ENCODE measurements at regions not wholly inside any gene's neighbourhood (a gene's known extent, or its start where the extent isn't known, plus 50 kb on each side); places are given as distances from the start of the nearest gene placed in this dataset.
"Not testable (repeated sequence)": the region's sequence is repeated elsewhere in the genome, so short reads cannot be mapped to it uniquely, and the experiment has no call there.

DNA sequence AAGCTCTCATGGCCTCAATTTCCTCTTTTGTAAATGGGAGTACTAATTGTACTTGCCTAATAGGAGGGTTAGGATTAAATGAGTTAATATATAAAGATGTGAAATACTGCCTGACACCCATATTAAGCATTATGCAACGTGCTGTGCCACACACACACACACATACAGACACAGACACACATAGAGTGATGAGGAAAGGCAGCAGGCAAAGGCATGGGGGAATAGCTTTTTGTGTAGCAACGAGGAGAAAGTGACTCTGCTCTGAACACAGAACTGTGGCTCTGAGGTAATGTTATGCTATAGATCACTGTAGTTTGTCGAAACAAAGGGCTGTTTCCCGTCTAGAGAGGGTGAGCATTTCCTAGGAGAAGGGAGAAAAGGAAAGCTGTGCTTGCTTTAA lies 233.3 kb upstream of the SLCO3A1 start:
- DNase-seq (ENCODE audit: low read depth), result no peak

DNA sequence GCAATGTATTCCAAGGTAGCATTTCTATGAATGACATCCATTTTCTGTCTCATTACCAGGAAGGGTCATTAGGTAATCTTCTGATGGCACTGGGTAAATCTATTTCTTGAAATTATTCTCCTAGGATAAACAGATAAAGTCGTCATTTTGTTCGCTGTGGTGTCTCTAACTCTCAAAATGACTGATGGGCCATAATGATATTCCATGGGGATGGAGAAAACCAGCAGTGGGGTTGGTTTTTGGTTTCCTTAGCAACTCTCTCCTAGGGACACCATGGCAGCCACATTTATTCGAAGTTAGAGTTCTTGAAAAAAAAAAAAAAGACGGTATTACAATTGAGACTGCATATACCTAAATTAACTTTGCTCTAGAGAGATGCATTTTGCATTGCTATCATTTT lies 231.3 kb upstream of the SLCO3A1 start:
- no peak for DNase-seq (ENCODE audit: low read depth)

DNA sequence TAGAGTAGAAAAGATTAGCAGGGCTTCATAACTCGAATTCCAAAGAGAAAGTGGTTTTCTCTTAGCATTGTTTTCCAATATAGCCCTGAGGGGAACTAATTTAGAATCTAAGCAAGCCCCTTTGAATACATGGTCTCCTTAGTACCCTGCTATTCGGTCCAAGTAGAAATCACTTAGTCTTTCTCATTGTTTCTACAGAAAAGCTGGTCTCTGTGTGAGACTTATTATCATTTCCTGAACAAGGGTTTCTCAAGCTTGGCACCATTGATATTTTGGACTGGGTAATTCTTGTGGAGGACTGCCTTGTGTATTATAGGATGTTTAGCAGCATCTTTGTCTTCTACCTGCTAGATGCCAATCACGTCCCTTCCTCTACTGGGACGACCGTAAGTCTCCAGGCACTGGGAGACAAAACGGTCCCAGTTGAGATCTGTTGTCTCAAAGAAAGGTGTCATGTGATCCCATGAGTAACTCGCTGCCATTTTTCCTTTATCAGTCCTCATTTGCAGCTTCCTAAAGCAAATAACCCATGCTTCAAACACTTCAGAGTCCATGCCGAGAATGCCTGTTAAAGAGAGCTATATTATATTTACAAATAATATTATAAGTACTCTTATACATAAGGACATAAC lies 230.7 kb upstream of the SLCO3A1 start:
- no peak for DNase-seq (ENCODE audit: low read depth)

DNA sequence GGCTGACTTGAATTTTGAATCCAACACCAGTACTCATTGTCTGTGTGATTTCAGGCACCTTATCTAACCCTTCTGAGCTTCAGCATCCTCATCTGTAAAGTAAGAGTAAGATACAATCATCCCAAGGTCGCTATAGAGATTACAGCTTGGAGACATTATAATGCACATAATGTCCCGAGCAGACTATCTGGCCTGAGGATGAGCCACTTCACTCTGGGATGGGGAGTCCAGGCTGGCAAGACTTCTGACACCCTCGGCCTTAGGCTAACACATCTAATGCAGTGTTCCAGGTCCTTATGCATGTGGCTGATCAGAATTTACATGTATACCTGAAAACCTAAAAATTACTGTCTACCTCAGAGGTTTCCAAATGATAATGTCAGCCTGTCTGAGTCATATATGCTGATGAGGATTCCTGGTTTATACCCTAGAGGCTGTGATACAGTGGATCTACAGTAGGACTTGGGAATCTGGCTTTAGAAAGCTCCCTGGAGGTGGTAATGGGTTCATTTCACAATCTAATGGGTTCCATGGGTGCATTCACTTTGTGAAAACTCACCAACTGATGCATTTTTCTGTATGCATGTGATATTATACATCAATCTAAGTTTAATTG lies 229.0 kb upstream of the SLCO3A1 start:
- DNase-seq (ENCODE audit: low read depth), result no peak

DNA sequence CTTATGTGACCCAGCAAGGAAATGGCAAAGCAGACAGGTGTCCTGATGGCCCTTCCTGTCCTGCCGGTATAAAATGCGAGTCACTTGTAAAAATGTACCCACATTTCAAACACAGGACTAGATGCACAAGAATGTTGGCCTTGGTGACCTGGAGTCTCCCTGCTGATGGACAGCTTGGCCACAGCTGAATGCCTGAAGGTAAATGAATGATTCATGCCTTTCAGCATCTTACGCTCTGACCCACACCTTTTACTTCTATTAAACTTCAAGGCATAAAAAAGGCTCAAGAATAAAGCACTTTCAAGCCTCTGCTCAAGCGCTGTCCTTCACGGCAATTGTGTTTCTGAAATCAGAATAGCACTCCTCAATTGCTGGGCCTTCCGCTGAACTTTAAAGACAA lies 228.0 kb upstream of the SLCO3A1 start:
- DNase-seq (ENCODE audit: low read depth), result no peak

DNA sequence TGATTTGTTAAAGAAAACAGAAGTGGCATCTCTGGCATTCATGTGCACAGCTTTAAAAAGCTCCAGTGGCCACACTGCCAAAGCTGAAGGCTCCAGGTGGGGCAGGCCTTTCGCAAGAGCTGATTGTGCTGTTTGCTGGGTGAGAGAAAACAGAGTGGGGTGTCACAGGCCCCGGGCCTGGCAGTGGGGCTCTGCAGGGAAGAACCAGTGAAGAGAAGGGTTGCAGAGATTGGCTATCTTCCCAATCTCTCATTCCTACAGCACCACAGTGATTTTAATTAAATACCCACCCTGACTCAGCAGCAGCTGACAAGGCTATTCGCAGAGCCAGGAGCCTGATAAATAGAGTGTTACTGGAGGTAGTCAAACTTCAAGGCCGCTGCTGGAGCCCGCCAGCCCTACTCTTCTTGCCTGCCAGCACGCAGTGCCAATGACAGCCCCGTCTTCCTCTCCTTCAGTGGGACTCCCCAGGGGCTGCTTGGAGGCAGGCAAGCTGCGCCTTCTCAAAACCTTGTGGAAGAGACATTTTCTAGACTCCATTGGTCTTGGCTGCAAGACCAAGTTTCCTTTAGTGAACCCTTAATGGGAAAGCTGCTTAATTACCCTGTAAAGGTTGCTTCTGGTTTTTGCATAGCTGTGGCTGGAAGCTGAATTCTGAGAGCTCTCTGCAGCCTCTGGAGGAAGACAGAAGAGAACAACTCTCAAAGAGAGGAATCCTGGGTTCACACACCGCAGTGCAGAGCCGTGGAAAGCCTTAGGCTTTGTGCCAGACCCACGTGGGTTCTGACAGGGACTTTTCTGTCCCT lies 225.8 kb upstream of the SLCO3A1 start:
- no peak for DNase-seq (ENCODE audit: low read depth)

DNA sequence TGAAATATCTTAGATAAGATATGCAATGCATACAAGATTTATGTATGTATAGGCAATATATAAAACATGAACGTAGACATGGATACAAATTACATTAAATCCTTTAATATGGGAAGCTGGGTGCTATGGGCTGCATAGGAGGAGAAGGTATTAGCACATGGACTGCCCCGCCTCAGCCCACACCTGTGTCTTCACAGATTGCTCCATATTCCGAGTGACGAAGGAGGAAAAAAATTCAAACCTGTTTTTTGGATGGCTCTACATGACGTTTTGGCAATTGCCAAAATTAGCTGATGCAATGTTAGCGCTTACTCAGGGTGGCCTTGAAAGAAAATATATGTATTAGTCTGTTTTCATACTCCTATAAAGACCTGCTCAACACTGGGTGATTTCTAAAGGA lies 223.4 kb upstream of the SLCO3A1 start:
- DNase-seq (ENCODE audit: low read depth), result no peak

DNA sequence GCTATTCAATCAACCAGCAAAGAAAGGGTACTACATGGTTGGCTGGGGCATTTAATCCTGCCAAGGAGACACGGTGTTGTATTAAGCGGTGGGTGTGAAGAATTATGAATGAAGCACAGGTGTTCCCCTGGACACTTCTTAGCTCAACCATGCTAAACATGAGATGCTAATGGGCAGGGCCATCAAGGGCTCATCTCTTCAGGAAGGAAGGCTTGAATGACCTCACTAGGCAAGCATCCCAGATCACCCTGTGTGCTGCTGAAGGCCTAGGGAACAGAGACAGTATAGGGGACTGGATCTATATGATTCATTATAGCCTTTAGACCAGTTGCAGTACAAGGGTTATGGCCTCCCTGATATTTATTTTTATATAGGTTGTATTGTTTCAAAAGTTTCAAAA lies 221.3 kb upstream of the SLCO3A1 start:
- no peak for DNase-seq (ENCODE audit: low read depth)

DNA sequence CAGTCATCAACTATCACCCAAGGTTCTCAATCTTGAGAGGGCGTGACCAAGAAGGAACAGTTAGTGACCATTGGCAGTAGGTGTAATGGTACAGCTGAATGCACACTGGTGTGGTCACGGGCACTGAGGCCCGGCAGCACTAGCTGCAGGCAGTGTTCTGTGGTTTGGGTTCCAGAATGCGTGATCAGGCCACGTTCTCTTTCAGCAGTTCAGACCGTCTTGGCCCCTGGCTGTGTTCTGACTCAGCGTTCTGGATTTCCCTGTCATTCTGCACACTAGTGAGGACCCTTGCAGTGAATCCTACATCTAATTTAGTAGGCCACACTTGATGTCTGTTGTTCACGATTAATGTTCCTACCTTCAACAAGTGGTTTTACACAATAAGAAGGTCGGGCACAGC lies 220.5 kb upstream of the SLCO3A1 start:
- no peak for DNase-seq (ENCODE audit: low read depth)

DNA sequence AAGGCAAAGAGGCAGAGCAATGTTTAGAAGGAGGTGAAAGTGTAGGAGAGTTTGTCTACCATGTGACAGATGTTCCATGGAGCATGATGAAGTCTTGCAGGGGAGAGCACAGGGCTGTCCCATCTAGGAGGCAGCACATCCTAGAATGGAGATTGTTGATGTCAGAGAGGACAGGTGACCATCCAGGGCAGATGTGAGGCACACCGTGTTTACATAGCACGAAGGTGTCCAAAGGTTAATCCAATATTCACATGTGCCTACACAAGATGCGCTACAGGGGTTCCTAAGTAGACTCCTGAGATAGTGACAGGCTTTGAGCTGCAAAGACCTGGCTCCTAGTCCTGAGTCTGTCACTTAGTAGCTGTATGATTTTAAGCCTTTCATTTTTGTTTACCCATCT lies 219.3 kb upstream of the SLCO3A1 start:
- DNase-seq (ENCODE audit: low read depth), result no peak

DNA sequence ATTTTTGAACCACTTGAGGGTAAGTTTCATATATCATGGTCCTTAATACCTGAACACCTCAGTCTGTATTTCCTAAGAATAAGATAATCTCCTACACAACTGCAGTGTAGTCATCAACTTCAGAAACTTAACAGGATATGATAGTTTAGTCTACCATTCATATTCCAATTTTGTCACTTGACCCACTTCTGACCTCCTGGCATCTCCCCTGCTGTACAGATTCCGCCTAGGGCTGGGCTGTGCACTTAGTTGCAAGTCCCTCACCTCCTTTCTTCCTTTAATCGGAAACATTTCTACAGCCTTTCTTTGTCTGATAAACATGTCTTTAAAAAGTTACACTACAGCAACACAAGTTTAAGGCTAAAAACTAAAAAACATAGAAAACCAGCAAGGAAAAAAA lies 218.4 kb upstream of the SLCO3A1 start:
- DNase-seq (ENCODE audit: low read depth), result no peak

DNA sequence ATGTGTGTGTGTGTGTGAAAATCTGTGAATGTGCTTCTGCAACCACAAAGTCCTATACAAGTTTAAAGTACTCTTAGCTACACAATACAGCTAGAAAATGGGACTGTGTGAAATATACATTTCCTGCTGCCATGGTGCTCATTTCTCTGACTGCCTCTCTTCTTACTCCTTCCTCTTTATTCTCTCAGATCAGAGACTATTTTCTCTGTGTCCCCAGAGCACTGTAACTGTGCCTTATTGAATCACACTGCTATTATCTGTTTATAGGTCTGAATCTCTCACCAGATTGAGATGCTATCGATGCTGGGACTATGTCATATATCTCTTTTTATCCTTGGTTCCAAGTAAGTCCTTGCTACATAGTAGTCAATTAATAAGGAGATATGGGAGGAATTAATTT lies 217.9 kb upstream of the SLCO3A1 start:
- no peak for DNase-seq (ENCODE audit: low read depth)

DNA sequence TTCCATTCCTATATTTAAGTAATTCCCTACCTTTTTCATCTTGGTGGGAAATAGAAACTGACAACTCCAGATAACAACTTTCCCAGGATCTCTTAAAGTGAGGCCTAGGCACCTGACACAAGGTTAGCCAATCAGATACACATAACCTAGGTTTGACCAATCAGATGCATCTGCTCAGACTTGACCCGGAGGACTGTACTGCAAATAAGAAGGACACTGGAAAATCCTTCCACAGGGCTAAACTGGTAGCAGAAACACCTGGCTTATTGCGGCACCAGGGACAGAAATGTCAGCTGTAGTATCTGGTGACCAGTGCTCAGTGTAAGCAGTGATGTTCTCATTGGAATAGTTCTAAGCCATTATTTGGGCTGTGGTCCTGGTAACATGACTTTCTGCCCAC lies 204.5 kb upstream of the SLCO3A1 start:
- no peak for DNase-seq (ENCODE audit: low read depth)

DNA sequence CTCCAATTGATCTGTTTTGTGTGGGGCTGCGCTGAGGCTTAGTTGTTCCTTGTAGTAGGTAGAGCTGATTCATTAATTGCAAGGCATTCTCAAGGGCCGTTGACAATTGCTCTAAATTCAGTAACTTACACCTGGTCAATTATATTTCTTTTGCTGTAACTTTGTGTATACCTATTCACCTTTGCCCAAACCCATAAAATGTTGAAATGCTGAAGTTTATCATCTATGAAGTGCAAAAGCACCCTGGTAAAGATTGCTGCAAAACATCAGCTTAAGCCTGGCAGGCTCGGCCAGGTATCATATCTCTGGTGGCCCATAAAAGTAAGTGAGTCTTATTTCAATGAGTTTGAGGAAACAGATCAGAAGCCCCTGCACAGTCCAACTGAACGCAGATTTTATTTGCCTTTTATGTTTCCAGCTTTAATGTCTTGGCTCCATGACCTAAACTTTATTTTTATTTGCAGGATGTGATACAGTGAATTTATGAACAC lies 203.6 kb upstream of the SLCO3A1 start:
- no peak for DNase-seq (ENCODE audit: low read depth)

DNA sequence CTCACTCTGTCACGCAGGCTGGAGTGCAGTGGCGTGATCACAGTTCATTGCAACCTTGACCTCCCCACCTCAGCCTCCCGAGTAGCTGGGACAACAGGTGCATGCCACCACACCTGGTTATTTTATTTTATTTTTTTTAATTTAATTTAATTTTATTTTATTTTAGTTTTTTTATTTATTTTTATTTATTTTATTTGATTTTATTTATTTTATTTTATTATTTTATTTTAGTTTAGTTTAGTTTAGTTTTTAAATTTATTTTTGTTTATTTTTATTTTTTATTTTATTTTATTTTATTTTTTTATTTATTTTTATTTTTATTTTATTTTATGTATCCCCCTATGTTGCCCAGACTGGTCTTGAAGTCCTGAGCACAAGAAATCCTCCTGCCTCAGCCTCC lies 202.3 kb upstream of the SLCO3A1 start:
- DNase-seq (ENCODE audit: low read depth), result no peak

DNA sequence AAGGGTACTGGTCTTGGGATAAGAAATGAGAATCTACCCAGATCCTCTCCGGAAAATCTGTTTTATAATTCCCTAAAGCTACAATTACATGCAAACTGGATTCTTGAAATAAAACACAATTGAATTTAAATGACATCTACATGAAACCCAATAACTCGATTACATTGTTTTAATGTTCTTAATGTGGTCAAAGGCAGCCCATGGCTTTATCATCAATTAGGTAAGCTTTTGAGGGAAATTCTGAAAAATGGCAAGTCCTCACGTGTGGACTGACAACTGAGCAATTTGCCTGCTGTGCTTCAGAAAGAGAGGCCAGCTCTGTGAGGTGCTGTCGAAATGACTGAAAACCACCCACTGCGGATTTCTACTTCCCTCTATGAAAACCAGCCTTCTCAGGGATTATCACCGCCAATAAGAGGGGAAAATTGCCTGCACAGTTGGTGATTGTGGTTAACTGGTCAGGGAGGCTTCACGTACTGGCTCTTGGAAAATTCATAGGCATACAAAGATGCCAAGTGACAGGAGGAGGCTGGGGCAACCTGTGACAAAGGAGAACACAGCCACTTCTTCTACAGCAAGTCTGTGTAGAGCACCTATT lies 200.8 kb upstream of the SLCO3A1 start:
- no peak for DNase-seq (ENCODE audit: low read depth)

DNA sequence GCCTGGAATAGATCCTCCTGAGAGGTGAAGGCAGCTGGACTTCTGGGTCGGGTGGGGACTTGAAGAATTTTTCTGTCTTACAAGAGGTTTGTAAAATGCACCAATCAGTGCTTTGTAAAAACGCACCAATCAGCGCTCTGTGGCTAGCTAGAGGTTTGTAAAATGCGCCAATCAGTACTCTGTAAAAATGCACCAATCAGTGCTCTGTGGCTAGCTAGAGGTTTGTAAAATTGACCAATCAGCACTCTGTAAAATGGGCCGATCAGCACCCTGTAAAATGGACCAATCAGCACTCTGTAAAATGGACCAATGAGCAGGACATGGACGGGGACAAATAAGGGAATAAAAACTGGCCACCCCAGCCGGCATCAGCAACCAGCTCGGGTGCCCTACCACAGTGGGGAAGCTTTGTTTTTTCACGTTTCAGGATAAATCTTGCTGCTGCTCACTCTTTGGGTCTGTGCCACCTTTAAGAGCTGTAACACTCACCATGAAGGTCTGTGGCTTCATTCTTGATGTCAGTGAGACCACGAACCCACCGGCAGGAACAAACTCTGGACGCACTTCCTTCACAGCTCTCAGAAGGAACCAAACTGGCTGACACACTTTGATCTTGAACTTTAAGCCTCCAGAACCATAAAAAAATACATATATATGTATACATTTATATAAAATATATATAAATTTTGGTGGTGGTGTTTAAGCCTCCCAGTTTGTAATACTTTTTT lies 197.8 kb upstream of the SLCO3A1 start:
- DNase-seq (ENCODE audit: low read depth), result not testable (repeated sequence)

DNA sequence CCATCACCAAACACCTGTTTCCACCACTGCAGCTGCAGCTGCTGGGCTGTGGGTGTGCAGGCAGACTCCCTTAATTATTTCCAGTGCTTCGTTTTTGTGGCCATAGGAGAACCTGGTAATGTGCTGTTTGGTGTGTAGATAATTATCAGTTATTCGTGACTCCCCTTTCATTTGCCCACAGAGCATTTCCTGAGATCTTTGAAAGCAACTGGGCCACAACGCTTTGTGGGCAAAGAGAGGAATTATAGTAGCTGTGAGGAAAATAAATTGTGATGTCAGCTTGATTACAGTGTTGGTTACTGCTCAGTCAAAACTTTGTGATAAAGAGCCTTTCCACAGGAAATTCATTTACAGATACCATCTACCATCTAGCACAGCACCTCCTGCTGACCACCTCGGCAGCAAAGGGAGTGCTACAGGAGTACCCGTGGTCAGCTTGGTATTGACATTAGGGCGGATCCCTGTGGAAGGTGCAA lies 193.3 kb upstream of the SLCO3A1 start:
- no peak for DNase-seq (ENCODE audit: low read depth)

DNA sequence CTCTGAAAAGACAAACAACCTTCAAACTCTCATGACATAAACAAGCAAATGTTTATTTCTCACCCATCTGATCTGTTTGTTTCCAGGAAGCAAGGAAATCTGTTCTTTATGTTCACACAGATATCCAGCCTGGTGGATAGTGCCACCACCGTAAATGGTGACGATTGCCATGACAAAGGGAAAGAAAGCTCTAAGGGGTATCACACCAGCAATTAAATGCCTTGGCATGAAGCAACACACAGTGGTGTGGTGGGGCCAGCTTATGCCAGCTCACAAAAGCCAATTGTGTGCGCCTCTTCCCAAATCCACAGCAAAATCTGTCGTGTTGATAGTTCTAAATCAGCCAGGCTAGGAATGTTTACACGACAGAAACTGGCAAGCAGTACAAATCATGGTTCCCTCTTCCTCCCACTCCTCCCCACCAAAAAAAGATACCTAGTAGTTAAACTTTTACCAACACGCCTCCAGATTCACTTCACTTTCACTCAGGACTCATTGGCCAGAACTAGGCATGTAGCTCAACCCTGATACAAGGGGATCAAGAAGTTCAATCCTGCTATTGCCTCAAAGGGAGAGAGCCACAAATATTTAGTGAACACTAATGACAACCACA lies 189.2 kb upstream of the SLCO3A1 start:
- DNase-seq (ENCODE audit: low read depth), result no peak

DNA sequence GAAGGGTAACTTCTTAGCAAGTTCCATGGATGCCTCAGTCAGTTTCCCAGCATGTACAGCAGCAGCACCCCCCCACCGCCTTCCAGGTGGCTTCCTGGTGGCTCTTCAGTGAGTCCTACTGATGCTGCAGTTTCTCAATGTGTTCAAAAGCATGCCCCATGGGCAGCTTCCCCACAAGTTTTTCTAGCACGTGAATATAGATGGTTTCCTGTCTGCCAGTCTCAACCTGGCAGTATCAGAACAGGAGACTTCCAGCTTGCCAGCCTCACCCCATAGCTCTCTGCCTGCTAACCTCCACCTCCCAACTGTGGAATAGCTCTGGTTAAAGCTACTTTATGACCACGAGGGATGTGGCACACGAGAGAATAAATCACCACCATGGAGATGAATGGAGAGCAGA lies 188.3 kb upstream of the SLCO3A1 start:
- no peak for DNase-seq (ENCODE audit: low read depth)

DNA sequence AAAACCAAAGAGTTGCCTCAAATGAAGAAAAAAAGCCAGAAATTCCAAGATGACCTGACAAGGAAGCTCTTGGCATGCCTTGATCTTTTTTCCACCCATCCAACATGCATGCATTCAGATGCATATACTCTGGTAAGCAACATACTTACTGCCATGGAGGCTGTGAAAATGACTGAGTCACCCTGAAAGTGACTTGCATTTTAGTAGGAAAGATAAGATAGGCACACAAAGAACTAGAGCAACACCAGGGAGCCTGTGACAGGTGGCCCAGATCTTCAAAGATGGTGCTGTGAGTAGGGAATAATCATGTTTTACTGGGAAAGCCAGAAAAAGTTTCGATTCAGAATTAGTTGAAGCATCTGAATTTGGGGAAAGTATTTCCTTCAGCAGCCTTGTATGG lies 185.1 kb upstream of the SLCO3A1 start:
- no peak for DNase-seq (ENCODE audit: low read depth)

DNA sequence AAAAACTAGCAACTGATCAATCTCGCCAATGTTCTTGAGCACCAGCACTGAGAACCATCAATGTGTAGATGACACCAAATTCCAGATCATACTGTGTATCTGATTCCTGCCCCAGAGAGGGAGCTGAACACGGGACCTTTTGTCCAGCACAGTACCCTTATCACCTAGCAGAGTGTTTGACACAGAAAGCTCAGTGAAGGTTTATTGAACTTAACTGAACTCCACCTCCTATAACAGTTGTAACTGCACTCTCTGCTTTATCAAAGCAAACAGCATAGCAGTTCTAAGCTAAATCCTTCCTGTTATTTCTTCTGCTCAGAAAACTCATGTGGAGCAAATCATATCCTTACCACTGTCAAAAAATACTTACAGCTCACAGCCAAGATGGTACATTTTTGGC lies 183.4 kb upstream of the SLCO3A1 start:
- no peak for DNase-seq (ENCODE audit: low read depth)
